ENCODE measurements at regions not wholly inside any gene's neighbourhood (a gene's known extent, or its start where the extent isn't known, plus 50 kb on each side); places are given as distances from the start of the nearest gene placed in this dataset.

GRCh38 chr1:224509907-224510306 lies 75.3 kb upstream of the WDR26 start:
- TF ChIP-seq CTCF (IDR thresholded peaks at IDR 0.05) (no peak), POLR2A (IDR thresholded peaks at IDR 0.05) (no peak)

Data from Peyer's patch (tissue), 4 donors.